Forelimb muscle (tissue), 1 donor: ENCODE measurements at regions not wholly inside any gene's neighbourhood (a gene's known extent, or its start where the extent isn't known, plus 50 kb on each side); places are given as distances from the start of the nearest gene placed in this dataset.
A peak's percentile ranks its signal among the peaks of the same experiment; 100 is the strongest.
"Not testable (repeated sequence)": the region's sequence is repeated elsewhere in the genome, so short reads cannot be mapped to it uniquely, and the experiment has no call there.

Experiments used
- DNase-seq: peaks from one replicate; pipeline ENCODE4 v3.0.0-alpha.2; 2013; ENCODE audit warnings: low read depth

DNA sequence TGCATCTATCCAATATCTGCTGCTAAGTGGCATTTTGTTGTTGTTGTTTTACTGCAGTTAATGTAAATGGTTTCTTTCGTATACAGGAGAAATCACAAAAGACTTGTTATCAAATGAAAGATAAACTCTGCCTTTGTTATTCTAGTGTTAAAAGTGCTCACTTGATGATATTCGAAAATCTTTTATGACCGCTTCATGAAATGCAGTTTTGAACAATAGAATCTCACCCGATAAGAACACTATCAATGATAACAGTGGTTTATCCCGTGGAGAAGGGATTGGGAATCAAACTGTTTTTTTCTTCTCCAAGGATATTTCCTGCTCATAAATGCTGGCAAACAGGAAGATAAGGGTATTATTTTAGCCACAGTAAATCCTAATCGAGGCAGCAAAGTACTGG is 1366.3 kb downstream of the OLFM4 start:
- DNase-seq = no peak

GRCh38 chr13:54402495-54402894 is 1373.9 kb downstream of the OLFM4 start:
- no peak for DNase-seq

GRCh38 chr13:54415753-54416366 is 1387.2 kb downstream of the OLFM4 start:
- DNase-seq = no peak

DNA sequence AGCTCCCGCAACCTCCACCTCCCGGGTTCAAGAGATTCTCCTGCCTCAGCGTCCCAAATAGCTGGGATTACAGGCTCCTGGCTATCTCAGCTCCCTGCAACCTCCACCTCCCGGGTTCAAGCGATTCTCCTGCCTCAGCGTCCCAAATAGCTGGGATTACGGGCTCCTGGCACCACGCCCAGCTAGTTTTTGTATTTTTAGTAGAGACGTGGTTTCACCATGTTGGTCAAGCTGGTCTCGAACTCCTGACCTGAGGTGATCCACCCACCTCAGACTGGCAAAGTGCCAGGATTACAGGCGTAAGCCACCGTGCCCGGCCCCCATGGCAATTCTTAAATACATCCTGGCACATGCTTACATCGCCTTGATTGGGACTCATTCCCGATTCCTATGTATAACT is 1394.3 kb downstream of the OLFM4 start:
- not testable (repeated sequence) for DNase-seq

DNA sequence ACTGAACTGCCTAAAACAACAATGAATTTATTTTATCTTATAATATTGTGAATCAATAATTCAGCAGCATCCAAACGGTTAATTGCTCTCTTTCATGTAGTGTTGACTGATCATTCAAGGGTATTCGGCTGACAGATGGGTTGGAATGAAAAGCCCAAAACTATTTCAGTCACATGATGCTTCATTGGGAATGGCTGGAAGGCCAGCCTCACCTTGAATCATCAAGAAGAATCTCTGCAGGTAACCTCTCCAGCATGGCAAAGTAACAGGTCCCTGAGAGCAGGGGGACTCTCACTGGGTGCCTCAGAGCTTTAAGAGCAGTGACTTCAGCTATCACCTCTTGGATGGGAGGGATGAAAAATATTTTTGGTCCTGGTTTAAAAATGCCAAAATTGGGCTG is 1395.7 kb downstream of the OLFM4 start:
- DNase-seq = no peak

- DNase-seq = no peak
Measured at GRCh38 chr13:54433493-54434206, 1405.0 kb downstream of the OLFM4 start.

GRCh38 chr13:54440853-54441400 is 1412.3 kb downstream of the OLFM4 start:
- not testable (repeated sequence) for DNase-seq

DNA sequence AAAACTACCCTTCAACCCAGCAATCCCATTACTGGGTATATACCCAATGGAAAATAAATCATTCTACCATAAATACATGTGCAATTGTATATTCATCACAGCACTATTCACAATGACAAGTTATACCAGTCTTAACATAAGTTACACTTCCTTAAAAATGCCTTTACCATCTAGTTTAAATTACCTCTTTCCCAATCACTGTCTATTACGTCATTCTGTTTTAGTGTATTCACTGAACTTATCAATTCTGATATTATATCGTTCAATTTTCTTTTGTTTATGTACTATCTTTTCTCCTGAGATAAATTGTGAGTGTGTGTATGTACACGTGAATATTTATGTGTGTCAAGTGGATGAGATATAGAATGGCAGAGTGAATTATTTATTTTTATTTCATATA is 1416.8 kb downstream of the OLFM4 start:
- DNase-seq = no peak

DNA sequence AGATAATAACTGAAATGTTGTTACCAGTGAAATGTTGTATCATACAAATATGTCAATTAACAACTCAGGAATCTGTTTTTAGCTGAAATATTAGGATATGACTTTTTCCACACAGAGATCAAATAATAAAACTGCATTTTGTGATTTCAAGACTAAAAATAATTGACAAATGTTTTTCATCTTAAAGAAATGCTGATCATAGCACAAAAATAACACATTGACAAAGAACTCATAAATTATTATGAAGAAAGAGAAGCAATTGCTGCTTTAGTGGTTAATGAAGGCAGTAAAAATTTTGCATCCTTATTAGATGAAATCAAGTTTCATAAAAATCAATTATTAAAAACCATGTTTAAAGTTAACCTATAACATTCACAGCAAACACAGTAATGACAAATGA is 1417.3 kb downstream of the OLFM4 start:
- DNase-seq = no peak

DNA sequence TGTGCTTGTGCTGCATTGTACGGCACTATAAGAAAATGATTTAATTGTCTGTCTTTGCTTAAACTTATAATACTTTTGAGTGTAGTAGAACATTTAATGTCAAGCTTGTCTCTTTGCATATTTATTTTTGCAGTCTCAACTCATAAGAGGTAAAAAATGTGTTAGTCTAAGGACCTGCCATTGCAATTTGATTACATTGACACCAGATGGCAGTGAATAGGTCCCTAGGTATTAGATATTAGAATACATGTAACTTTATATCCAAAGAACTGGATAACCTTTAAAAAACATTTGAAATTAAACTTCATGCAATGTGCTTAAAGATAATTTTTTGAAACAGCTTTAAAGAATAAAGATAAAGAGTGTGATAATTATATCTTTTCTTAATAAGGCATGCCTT is 1421.3 kb downstream of the OLFM4 start:
- no peak for DNase-seq

- DNase-seq = no peak
Measured at GRCh38 chr13:54484166-54484565, 1455.6 kb downstream of the OLFM4 start.

DNA sequence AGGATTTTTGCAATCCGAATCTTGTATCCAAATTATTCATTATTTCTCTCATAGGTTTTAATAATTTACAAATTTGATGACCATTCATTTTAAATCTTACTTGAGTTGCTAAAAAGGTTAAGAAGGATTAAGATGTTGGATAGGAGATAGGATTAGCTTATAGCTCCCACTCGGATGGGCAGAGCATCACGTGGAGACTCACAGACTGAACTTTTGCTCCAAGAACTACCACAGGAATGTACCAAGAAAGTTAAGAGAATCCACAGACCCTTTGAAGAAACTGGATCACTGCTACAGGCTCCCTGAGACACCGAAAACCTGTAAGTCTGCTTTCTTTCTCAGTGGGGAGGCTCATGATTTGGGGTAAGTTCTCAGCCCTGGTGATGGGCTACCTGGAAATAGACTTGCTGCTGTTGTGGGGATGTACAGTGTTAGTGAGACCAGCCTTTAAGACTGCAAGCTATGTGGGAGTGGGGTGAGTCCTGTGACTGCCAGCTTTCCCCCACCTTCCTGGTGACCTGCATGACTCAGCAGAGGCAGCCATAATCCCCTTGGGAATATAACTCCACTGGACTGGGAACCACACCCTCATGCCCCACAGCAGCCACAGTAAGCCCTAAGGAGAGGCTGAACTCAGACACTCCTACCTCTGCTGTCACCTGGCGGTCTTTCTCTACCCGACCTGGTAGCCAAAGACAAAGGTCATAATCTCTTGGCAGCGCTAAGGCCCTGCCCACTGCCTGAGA is 1458.0 kb downstream of the OLFM4 start:
- no peak for DNase-seq

DNA sequence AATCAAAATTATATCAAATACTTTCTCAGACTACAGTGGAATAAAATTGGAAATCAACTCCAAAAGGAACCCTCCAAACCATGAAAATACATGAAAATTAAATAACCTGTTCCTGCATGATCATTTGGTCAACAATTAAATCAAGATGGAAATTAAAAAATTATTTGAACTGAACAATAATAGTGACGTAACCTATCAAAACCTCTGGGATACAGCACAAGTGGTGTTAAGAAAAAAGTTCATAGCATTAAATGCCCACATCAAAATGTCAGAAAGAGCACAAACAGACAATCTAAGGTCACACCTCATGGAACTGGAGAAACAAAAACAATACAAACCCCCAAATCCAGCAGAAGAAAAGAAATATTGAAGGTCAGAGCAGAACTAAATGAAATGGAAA is 1460.7 kb downstream of the OLFM4 start:
- DNase-seq = no peak

- DNase-seq = no peak
Measured at GRCh38 chr13:54492995-54493394, 1464.4 kb downstream of the OLFM4 start.

DNA sequence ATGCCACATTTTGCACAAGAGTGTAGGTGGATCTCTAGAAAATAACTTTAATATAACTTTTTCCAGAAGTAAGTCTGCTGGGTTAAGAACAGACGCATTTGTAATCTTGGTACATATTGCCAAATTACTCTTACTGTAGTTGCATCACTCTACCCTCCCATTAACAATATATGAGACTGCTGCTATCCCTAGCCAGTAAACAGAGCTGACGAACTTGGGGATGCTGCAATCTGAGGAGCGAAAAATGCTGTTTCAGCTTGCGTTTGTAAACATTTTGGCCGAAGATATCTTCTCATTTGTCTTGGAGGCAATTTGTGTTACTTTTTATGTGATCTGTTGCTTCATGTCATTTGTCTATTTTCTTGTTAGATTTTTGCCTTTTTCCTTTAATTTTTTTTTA is 1482.8 kb downstream of the OLFM4 start:
- DNase-seq = no peak

DNA sequence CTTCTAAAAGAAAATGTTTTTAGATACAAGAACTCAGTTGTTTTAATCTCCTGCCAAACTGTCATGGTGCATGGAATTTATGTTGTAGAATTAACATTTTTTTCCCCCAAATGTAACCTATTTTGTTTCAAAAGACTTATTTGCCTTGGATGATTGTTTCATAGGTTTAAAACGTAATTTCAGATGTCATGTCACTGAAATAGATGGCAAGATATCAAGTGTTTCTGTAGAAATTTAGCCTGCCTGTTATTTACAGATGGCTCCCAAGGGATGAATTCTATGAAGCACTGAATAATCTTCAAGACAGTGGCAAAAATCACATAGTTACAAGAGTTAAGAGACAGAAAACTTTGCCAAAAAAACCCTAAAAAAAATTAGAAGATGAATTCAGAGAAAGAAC is 1484.6 kb downstream of the OLFM4 start:
- no peak for DNase-seq

GRCh38 chr13:54536112-54536511 is 1507.5 kb downstream of the OLFM4 start:
- peak; percentile 9 for DNase-seq

GRCh38 chr13:54563286-54563685 is 1534.7 kb downstream of the OLFM4 start:
- DNase-seq = no peak

DNA sequence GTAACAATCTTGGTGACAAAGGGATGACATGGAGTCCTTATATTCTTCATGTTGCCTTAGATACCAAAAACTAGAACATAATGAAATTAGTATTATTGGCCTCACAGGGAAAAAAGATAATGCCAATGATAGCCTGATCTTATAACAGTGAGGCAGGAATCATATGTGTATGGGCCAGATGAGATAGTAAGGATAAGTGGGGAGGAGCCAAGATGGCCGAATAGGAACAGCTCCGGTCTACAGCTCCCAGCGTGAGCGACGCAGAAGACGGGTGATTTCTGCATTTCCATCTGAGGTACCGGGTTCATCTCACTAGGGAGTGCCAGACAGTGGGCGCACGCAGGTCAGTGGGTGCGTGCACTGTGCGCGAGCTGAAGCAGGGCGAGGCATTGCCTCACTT is 1543.4 kb downstream of the OLFM4 start:
- DNase-seq = not testable (repeated sequence)

- no peak for DNase-seq
Measured at GRCh38 chr13:54573186-54573585, 1544.6 kb downstream of the OLFM4 start.

GRCh38 chr13:54574791-54575190 is 1546.2 kb downstream of the OLFM4 start:
- no peak for DNase-seq

DNA sequence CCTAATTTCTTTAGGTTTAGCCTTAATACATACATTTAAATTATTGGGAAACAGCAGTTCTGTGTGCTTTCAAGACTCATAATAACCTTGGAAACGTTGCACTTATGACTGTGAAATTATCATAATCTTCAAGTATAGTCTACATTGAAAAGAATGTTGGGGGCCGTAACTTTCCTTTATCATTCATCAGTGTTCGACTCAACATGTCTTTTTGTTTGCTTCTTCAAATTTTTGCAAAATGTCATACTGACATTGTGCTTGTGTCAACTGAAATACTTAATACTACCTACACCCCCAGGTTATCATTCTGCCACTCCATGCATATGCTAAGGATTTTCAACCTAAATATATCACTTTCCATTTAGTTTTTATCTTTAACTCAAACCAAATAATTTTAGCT is 1562.9 kb downstream of the OLFM4 start:
- DNase-seq = no peak

- no peak for DNase-seq
Measured at GRCh38 chr13:54592201-54592600, 1563.6 kb downstream of the OLFM4 start.
